Memory B cell (primary cell): ENCODE measurements at regions not wholly inside any gene's neighbourhood (a gene's known extent, or its start where the extent isn't known, plus 50 kb on each side); places are given as distances from the start of the nearest gene placed in this dataset.
"Not testable (repeated sequence)": the region's sequence is repeated elsewhere in the genome, so short reads cannot be mapped to it uniquely, and the experiment has no call there.

Source experiments
- ATAC-seq: fragments of 150-1000 bp; cut with Tn5 transposase; 2 replicates; pipeline ENCODE4 v1.10.0; 2021; ENCODE audit warnings: low read depth, mild to moderate bottlenecking, moderate library complexity
- DNase-seq, 2 donors: peaks; one replicate each; pipeline ENCODE4 v3.0.0; 2022; ENCODE audit warnings: low spot score in 2 of 2
- H3K27ac Mint-ChIP-seq: one replicate; pipeline ENCODE4 v1.8.0; 2022; ENCODE audit warnings: mild to moderate bottlenecking, moderate library complexity, mixed read lengths
- H3K27me3 Mint-ChIP-seq: one replicate; pipeline ENCODE4 v1.8.0; 2022; ENCODE audit warnings: mixed read lengths
- H3K36me3 Mint-ChIP-seq: one replicate; pipeline ENCODE4 v1.8.0; 2022; ENCODE audit warnings: mild to moderate bottlenecking, mixed read lengths
- H3K4me1 Mint-ChIP-seq: one replicate; pipeline ENCODE4 v1.8.0; 2022; ENCODE audit warnings: mixed read lengths
- H3K4me3 Mint-ChIP-seq: one replicate; pipeline ENCODE4 v1.8.0; 2022; ENCODE audit warnings: mild to moderate bottlenecking, moderate library complexity, mixed read lengths
- H3K9me3 Mint-ChIP-seq: one replicate; pipeline ENCODE4 v1.8.0; 2022; ENCODE audit warnings: mixed read lengths

DNA sequence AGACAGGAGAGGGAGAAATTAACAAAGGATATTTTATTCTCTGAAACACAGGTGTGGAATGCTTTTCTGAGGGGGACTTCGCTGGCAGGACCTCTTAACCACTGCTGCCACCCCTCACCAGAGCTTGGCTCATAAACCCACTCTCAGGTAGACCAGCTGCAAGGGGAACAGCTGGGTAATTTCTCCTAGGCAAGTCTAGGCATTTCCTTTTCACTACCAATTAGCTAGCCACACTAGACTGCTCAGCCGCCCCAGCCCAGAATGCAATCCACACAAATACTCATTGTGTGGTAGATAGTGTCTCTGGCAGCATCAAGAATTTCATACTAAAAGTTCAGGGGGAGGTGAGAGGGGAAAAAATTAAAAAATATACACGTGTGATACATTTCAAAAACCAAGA is 267.6 kb upstream of the ID4 start:
- no peak overlapping the region for H3K4me3 Mint-ChIP-seq
- no peaks in the 10 kb centered on the region for H3K27me3 Mint-ChIP-seq
- H3K36me3 Mint-ChIP-seq = no peaks in the 10 kb centered on the region
- no peaks in the 10 kb centered on the region for H3K4me1 Mint-ChIP-seq
- peaks cover 3% of the 10 kb centered on the region for H3K9me3 Mint-ChIP-seq
- ATAC-seq = no peak
- DNase-seq = no peak
- no peak overlapping the region for H3K27ac Mint-ChIP-seq

- no peaks in the 10 kb centered on the region for H3K36me3 Mint-ChIP-seq
- H3K27ac Mint-ChIP-seq = no peak overlapping the region
- H3K4me1 Mint-ChIP-seq = no peaks in the 10 kb centered on the region
- no peak for DNase-seq
- ATAC-seq = no peak
- H3K9me3 Mint-ChIP-seq = peaks cover 2% of the 10 kb centered on the region
- no peaks in the 10 kb centered on the region for H3K27me3 Mint-ChIP-seq
- H3K4me3 Mint-ChIP-seq = no peak overlapping the region
These were observed 266.0 kb upstream of the ID4 start for GRCh38 chr6:19571176-19571575.

DNA sequence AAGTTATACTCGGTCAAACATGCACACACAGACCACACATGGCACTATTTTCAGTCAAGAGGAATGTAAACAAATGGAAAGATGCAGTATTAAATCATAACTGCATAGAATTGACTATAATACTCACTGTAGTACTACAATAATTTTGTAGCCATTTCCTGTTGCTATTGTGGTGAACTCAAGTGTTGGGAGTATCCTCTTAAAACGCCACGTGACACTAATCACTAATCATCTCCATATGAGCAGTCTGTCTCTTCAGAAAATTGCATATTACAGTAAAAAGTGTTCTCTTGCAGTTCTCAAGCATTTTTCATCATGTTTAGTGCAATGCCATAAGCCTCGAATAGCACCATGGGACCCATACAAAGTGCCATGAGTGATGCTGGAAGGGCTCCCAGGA is 258.7 kb upstream of the ID4 start:
- H3K4me3 Mint-ChIP-seq = no peak overlapping the region
- no peak overlapping the region for H3K27ac Mint-ChIP-seq
- H3K9me3 Mint-ChIP-seq = peaks cover 5% of the 10 kb centered on the region
- ATAC-seq = no peak
- no peaks in the 10 kb centered on the region for H3K4me1 Mint-ChIP-seq
- no peak for DNase-seq
- H3K36me3 Mint-ChIP-seq = no peaks in the 10 kb centered on the region
- H3K27me3 Mint-ChIP-seq = no peaks in the 10 kb centered on the region

DNA sequence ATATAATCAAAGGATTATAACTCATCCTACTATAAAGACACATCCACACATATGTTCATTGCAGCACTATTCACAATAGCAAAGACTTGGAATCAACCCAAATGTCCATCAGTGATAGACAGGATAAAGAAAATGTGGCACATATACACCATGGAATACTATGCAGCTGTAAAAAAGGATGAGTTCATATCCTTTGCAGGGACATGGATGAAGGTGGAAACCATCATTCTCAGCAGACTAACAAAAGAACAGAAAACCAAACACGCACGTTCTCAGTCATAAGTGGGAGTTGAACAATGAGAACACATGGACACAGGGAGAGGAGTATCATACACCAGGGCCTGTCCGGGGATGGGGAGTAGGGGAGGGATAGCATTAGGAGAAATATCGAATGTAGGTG is 253.0 kb upstream of the ID4 start:
- H3K4me1 Mint-ChIP-seq, H3K27me3 Mint-ChIP-seq: not testable (repeated sequence)

GRCh38 chr6:19587238-19587942 is 249.8 kb upstream of the ID4 start:
- Mint-ChIP-seq H3K4me1 (no peaks in the 10 kb centered on the region), H3K27me3 (no peaks in the 10 kb centered on the region), H3K36me3 (peaks cover 2% of the 10 kb centered on the region), H3K9me3 (peaks cover 7% of the 10 kb centered on the region), H3K27ac (no peak overlapping the region), H3K4me3 (no peak overlapping the region)
- DNase-seq (no peak), ATAC-seq (no peak)

More for the DNA sequence above, 253.0 kb upstream of the ID4 start:
- H3K27ac Mint-ChIP-seq, H3K9me3 Mint-ChIP-seq, DNase-seq, H3K4me3 Mint-ChIP-seq, ATAC-seq, H3K36me3 Mint-ChIP-seq: not testable (repeated sequence)

DNA sequence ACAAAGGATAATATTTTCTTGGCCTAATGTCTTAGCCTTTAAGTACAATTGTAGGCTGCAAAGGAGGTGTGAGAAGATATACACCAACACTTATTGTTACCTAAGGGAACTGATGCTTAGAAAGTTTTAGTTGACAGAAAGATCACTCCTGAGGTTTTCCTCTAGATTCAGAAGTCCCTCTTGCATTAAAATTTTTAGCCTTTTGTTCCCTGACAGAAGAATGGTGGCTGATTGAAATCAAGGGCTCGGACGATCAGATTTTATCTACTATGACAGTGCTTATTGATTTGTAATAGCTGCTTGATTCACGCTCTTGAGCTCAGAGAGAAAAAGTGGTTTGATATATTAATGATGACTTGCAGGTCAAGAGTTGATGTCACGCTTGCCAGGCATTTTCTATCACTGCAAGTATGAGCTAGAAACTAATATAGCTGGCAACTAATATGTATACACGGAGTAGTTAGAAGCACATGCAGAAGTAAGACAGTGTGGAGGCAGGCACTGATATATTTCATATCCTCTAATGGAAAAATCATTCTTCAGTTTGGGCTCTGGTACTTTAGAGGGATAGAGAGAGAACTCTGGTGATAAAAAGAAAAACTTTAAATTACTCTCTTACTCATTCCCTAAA is 246.6 kb upstream of the ID4 start:
- H3K27ac Mint-ChIP-seq = no peak overlapping the region
- no peak overlapping the region for H3K4me3 Mint-ChIP-seq
- ATAC-seq = no peak
- no peaks in the 10 kb centered on the region for H3K9me3 Mint-ChIP-seq
- DNase-seq = no peak
- no peaks in the 10 kb centered on the region for H3K36me3 Mint-ChIP-seq
- H3K4me1 Mint-ChIP-seq = no peaks in the 10 kb centered on the region
- no peaks in the 10 kb centered on the region for H3K27me3 Mint-ChIP-seq

GRCh38 chr6:19597809-19598320 is 239.3 kb upstream of the ID4 start:
- ATAC-seq = no peak
- no peaks in the 10 kb centered on the region for H3K36me3 Mint-ChIP-seq
- no peak overlapping the region for H3K4me3 Mint-ChIP-seq
- H3K9me3 Mint-ChIP-seq = peaks cover 2% of the 10 kb centered on the region
- H3K27ac Mint-ChIP-seq = no peak overlapping the region
- no peaks in the 10 kb centered on the region for H3K27me3 Mint-ChIP-seq
- no peak for DNase-seq
- H3K4me1 Mint-ChIP-seq = no peaks in the 10 kb centered on the region

- H3K9me3 Mint-ChIP-seq = peaks cover 3% of the 10 kb centered on the region
- ATAC-seq (no peak), DNase-seq (no peak)
- no peaks in the 10 kb centered on the region for H3K36me3 Mint-ChIP-seq
- H3K27ac Mint-ChIP-seq = no peak overlapping the region
- no peak overlapping the region for H3K4me3 Mint-ChIP-seq
- no peaks in the 10 kb centered on the region for H3K27me3 Mint-ChIP-seq
- H3K4me1 Mint-ChIP-seq = no peaks in the 10 kb centered on the region
These were observed 237.2 kb upstream of the ID4 start for GRCh38 chr6:19599796-19600464.

DNA sequence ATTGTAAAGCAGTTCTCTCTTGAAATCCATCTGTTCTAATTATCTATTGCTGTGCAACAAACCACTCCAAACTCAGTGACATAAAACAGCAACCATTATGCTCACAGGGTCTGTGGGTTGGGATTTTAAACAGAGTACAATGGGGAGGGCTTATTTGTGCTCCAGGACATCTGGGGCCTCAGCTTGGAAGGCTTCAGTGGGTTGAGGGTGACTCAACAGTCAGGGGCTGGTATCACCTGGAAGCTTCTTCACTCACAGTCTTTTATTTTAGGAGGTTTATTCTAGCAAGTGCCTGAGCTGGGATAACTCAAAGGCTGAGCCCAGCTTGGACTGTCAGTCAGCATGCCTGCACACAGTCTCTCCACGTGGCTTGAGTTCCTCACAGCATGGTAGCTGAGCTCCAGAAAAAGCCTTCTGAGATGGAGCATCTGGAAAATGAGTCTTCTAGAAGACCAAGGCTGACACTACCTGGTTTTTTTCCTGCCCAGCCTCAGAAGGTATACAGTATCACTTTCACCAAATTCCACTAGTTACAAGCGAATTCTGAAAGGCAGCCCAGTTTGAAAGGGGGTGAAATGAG is 234.6 kb upstream of the ID4 start:
- ATAC-seq (no peak), DNase-seq (no peak)
- peaks cover 5% of the 10 kb centered on the region for H3K9me3 Mint-ChIP-seq
- no peak overlapping the region for H3K27ac Mint-ChIP-seq
- H3K36me3 Mint-ChIP-seq = peaks cover 1% of the 10 kb centered on the region
- no peaks in the 10 kb centered on the region for H3K4me1 Mint-ChIP-seq
- no peak overlapping the region for H3K4me3 Mint-ChIP-seq
- no peaks in the 10 kb centered on the region for H3K27me3 Mint-ChIP-seq

GRCh38 chr6:19603721-19604120 is 233.4 kb upstream of the ID4 start:
- no peak overlapping the region for H3K4me3 Mint-ChIP-seq
- H3K4me1 Mint-ChIP-seq = no peaks in the 10 kb centered on the region
- DNase-seq (no peak), ATAC-seq (no peak)
- peaks cover 1% of the 10 kb centered on the region for H3K36me3 Mint-ChIP-seq
- H3K27ac Mint-ChIP-seq = no peak overlapping the region
- H3K9me3 Mint-ChIP-seq = peaks cover 5% of the 10 kb centered on the region
- H3K27me3 Mint-ChIP-seq = no peaks in the 10 kb centered on the region

GRCh38 chr6:19605624-19606023 is 231.5 kb upstream of the ID4 start:
- Mint-ChIP-seq H3K36me3 (peaks cover 1% of the 10 kb centered on the region), H3K9me3 (peaks cover 7% of the 10 kb centered on the region), H3K4me3 (no peak overlapping the region), H3K27me3 (no peaks in the 10 kb centered on the region), H3K27ac (no peak overlapping the region), H3K4me1 (no peaks in the 10 kb centered on the region)
- no peak for DNase-seq
- no peak for ATAC-seq

DNA sequence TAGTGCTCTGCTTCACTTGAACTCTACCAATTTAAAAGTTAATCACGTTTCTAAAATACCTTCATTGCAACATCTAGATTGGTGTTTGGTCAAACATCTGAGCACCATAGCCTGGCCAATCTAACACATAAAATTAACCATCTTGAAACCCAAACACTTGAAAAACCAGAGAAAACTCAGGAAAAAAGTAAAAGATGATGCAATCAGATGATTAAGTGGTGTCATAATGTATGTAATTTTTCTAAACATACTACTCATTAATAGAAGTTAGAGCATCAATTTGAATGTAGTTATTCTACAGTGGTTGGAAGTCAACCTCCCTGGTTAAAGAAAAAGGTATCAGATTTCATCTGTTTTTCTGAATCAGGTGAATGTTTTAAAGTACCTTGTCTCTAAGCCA is 228.6 kb upstream of the ID4 start:
- DNase-seq (no peak), ATAC-seq (no peak)
- no peaks in the 10 kb centered on the region for H3K4me1 Mint-ChIP-seq
- H3K36me3 Mint-ChIP-seq = peaks cover 1% of the 10 kb centered on the region
- H3K9me3 Mint-ChIP-seq = peaks cover 7% of the 10 kb centered on the region
- H3K27me3 Mint-ChIP-seq = no peaks in the 10 kb centered on the region
- no peak overlapping the region for H3K4me3 Mint-ChIP-seq
- H3K27ac Mint-ChIP-seq = no peak overlapping the region

DNA sequence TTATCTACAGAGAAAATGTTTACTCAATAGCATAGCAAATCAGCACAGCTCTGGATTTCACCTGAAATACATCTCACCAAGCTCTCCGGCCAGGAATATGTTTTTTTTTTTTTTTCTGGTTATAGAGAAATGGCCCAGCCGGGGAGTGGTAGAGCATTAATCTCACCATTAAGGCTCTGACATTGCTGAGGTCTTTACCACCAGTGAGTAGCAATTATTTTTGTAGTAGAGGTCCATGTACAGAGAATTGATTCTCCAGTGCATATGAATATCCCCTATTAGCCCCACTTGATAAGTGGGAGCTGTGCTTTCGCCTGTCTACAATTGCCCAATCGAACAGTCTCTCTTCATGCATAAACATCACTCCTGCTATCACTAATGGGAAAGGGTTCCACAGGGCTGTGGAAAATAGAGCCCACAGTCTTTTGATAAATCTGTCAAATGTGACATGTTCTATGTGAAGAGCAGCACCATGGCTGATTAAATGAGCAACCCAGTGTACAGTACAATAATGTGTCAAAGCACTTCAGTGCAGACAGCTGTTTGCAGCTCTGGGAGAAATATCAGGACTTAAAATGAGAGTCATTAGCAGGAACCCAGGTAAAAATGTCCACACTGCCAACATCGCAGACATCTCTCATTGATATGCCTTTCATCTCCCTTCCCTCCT is 227.1 kb upstream of the ID4 start:
- Mint-ChIP-seq H3K4me1 (no peaks in the 10 kb centered on the region), H3K27me3 (no peaks in the 10 kb centered on the region), H3K36me3 (peaks cover under 1% of the 10 kb centered on the region), H3K27ac (no peak overlapping the region), H3K4me3 (no peak overlapping the region), H3K9me3 (peaks cover 6% of the 10 kb centered on the region)
- ATAC-seq = no peak
- DNase-seq = no peak
